ENCODE measurements at regions not wholly inside any gene's neighbourhood (a gene's known extent, or its start where the extent isn't known, plus 50 kb on each side); places are given as distances from the start of the nearest gene placed in this dataset.

DNA sequence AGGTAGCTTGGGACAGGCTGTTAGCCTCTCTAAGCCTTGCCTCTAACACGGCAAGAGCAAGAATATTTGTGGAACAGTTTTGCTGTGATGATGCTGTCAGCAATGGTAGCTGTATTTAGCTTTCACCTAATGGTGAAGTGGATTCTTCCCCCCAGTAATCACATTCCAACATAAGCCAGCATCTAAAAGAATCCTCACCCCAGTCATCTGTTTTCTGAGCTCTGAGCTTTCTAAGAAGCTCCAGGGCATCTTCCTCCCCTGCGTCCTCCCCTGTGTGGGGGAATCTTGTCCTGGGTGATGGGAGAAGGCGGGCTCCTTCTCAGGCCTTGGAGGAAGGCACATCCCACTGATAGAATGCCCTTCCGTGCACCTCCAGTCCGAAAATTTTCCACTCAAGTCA lies 367.6 kb downstream of the BRD1 start:
- TF ChIP-seq POLR2A (IDR thresholded peaks at IDR 0.05; ENCODE audit: extremely low read depth, insufficient read length): no peak
- TF ChIP-seq, protein P1, sequence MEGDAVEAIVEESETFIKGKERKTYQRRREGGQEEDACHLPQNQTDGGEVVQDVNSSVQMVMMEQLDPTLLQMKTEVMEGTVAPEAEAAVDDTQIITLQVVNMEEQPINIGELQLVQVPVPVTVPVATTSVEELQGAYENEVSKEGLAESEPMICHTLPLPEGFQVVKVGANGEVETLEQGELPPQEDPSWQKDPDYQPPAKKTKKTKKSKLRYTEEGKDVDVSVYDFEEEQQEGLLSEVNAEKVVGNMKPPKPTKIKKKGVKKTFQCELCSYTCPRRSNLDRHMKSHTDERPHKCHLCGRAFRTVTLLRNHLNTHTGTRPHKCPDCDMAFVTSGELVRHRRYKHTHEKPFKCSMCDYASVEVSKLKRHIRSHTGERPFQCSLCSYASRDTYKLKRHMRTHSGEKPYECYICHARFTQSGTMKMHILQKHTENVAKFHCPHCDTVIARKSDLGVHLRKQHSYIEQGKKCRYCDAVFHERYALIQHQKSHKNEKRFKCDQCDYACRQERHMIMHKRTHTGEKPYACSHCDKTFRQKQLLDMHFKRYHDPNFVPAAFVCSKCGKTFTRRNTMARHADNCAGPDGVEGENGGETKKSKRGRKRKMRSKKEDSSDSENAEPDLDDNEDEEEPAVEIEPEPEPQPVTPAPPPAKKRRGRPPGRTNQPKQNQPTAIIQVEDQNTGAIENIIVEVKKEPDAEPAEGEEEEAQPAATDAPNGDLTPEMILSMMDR (IDR thresholded peaks at IDR 0.05; ENCODE audit: low read depth, low read length): no peak
- TF ChIP-seq, protein P2, sequence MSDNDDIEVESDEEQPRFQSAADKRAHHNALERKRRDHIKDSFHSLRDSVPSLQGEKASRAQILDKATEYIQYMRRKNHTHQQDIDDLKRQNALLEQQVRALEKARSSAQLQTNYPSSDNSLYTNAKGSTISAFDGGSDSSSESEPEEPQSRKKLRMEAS (IDR thresholded peaks at IDR 0.05; ENCODE audit: low read depth, low read length): no peak
- no peak for TF ChIP-seq MYC (IDR thresholded peaks at IDR 0.05; ENCODE audit: low read depth, low read length)
- no peak overlapping the region for H3K4me3 ChIP-seq (ENCODE audit: low read depth, low read length)
- no peak for DNase-seq (ENCODE audit: low read depth)

DNA sequence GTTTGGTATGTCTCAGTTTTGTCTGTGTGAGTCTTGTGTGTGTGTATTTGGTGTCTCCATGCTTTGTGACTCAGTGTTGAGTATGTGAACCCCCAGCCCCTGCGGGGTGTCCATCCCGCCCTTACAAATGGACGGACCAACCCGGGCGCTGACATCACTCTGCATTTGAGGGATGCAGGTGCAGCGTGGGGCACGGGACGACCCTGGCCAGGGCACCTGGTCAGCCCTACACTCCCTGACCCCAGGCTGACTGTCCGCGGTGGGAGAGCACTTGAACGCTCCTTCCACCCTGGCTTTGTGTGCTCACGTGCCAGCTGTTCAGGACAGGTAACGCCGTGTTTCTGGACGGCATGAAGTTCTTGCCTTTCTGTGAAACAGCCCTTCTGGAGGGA lies 369.0 kb downstream of the BRD1 start:
- DNase-seq (ENCODE audit: low read depth): no peak
- TF ChIP-seq MYC (IDR thresholded peaks at IDR 0.05; ENCODE audit: low read depth, low read length) (no peak), POLR2A (IDR thresholded peaks at IDR 0.05; ENCODE audit: extremely low read depth, insufficient read length) (no peak)
- TF ChIP-seq, protein P2 (IDR thresholded peaks at IDR 0.05; ENCODE audit: low read depth, low read length): no peak
- no peak overlapping the region for H3K4me3 ChIP-seq (ENCODE audit: low read depth, low read length)

DNA sequence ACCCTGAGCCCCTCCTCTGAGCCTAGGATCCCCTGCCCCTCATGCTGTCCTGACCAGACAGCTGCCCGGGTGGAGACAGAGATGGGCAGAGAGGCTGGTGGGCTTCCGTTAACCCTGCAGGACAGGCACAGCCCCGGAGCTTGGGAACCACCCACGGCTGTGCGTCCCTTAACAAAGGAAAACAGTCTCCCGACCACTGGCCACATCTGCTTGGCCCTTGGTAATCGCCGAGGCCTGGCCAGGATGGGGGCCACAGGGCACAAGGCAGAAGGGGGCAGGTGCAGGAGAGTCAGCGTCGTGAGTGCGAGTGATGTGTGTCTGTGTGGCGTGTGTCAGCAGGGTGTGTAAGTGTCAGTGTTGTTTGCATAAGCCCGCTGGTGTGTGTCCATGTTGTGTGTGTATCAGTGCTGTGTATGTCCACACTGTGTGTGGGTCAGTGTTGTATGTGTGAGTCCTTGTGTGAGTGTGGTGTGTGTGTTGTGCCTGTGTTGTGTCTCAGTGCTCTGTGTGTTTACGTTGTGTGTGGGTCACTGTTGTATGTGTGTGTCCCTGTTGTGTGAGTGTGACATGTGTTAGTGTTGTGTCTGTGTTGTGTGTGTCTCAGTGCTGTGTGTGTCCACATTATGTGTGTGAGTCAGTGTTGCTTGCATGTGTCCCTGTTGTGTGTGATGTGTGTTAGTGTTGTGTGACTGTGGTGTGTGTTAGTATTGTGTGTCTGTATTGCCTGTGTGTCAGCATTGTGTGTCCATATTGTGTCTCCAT lies 369.5 kb downstream of the BRD1 start:
- H3K4me3 ChIP-seq (ENCODE audit: low read depth, low read length): no peak overlapping the region
- no peak for DNase-seq (ENCODE audit: low read depth)
- TF ChIP-seq, protein P1 (IDR thresholded peaks at IDR 0.05; ENCODE audit: low read depth, low read length): no peak
- TF ChIP-seq, protein P2 (IDR thresholded peaks at IDR 0.05; ENCODE audit: low read depth, low read length): no peak
- TF ChIP-seq MYC (IDR thresholded peaks at IDR 0.05; ENCODE audit: low read depth, low read length) (no peak), POLR2A (IDR thresholded peaks at IDR 0.05; ENCODE audit: extremely low read depth, insufficient read length) (no peak)

DNA sequence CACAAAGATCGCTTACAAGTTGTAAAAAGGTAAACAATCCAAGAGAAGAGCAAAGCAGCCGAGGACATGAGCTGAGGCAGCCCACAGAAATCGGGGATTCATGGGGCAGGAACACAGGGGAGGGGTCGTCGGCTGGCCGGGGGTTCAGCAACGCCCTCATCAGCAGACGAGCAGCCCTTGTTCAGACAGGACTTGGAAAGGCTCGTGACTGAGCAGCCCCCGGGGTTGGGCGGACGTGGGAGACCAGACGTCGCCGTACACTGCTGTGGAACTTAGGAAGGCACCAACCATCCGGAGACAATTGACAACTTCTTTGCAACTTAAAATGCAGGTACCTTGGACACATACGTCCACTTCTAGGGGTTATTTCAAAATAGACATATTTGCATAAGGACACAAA lies 370.5 kb downstream of the BRD1 start:
- TF ChIP-seq POLR2A (IDR thresholded peaks at IDR 0.05; ENCODE audit: extremely low read depth, insufficient read length) (no peak), MYC (IDR thresholded peaks at IDR 0.05; ENCODE audit: low read depth, low read length) (no peak)
- TF ChIP-seq, protein P2 (IDR thresholded peaks at IDR 0.05; ENCODE audit: low read depth, low read length): no peak
- TF ChIP-seq, protein P1 (IDR thresholded peaks at IDR 0.05; ENCODE audit: low read depth, low read length): no peak
- DNase-seq (ENCODE audit: low read depth): no peak

DNA sequence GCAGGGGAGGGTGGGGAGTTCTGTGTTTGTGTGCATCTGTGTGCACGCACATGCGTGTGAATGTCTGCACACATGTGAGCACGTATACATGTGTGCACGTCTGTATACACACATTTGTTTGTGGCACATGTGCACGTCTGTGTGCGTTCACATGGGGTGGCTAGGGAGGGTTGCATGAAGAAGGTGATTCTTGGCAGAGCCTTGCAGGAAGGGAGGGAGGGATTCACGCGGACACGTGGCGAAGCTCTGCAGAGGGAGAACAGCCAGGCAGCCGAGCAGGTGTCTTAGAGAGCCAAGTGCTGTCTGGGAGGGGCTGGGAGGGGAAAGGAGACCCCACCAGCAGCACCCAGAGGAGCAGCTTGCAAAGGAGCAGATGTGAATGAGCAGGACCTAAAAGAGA lies 372.1 kb downstream of the BRD1 start:
- H3K4me3 ChIP-seq (ENCODE audit: low read depth, low read length): no peak overlapping the region
- no peak for DNase-seq (ENCODE audit: low read depth)
- TF ChIP-seq, protein P2 (IDR thresholded peaks at IDR 0.05; ENCODE audit: low read depth, low read length): no peak
- TF ChIP-seq POLR2A (IDR thresholded peaks at IDR 0.05; ENCODE audit: extremely low read depth, insufficient read length): no peak
- TF ChIP-seq, protein P1 (IDR thresholded peaks at IDR 0.05; ENCODE audit: low read depth, low read length): no peak
- no peak for TF ChIP-seq MYC (IDR thresholded peaks at IDR 0.05; ENCODE audit: low read depth, low read length)

More for the DNA sequence above, 370.5 kb downstream of the BRD1 start:
- H3K4me3 ChIP-seq (ENCODE audit: low read depth, low read length): no peak overlapping the region

DNA sequence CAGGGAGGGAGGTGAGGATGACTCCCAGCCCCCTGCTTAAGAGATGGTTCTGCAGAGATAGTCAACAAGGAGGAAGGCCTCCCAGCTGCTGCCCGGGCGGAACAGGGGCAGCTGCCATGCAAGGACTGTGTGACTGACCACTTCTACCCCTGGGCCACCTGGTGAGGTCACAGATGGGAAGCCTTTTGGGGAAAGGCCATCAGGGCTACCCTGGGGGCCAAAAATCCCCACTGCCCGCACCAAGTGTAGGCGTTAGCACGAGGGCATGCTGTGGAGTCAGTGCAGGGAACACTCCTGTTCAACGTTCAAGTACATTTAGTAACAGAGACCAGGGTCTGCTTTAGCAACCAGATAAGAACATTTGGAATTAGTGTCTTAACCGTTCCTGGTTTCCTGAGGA lies 372.9 kb downstream of the BRD1 start:
- DNase-seq (ENCODE audit: low read depth): no peak
- TF ChIP-seq, protein P1 (IDR thresholded peaks at IDR 0.05; ENCODE audit: low read depth, low read length): no peak
- TF ChIP-seq, protein P2 (IDR thresholded peaks at IDR 0.05; ENCODE audit: low read depth, low read length): no peak
- TF ChIP-seq POLR2A (IDR thresholded peaks at IDR 0.05; ENCODE audit: extremely low read depth, insufficient read length): no peak
- no peak for TF ChIP-seq MYC (IDR thresholded peaks at IDR 0.05; ENCODE audit: low read depth, low read length)

More for the DNA sequence above, 372.9 kb downstream of the BRD1 start:
- H3K4me3 ChIP-seq (ENCODE audit: low read depth, low read length): no peak overlapping the region

Data from NB4 (cell line).